Epithelial cell of esophagus (primary cell): ENCODE measurements at regions not wholly inside any gene's neighbourhood (a gene's known extent, or its start where the extent isn't known, plus 50 kb on each side); places are given as distances from the start of the nearest gene placed in this dataset.

Experiments
- DNase-seq: peaks from one replicate; pipeline ENCODE4 v3.0.0; 2010; ENCODE audit warnings: low read depth
- H3K4me3 ChIP-seq: 2 replicates; pipeline ENCODE4 v1.5.1; 2011; ENCODE audit warnings: mild to moderate bottlenecking, low read length, control low read depth
- CTCF ChIP-seq: IDR thresholded peaks from 2 replicates; pipeline ENCODE4 v1.5.1; 2011; ENCODE audit warnings: low read depth, mild to moderate bottlenecking, low read length, control low read depth, inconsistent platforms; ENCODE audit not compliant: insufficient read depth; ENCODE audit errors: missing control alignments

GRCh38 chr5:2021484-2022176 is 138.9 kb upstream of the IRX4 start:
- H3K4me3 ChIP-seq = no peak overlapping the region
- no peak for TF ChIP-seq CTCF
- no peak for DNase-seq

- DNase-seq = peak; percentile 25
- no peak for TF ChIP-seq CTCF
- H3K4me3 ChIP-seq = no peak overlapping the region
These were observed 138.0 kb upstream of the IRX4 start for GRCh38 chr5:2020730-2021129.

- no peak overlapping the region for H3K4me3 ChIP-seq
- no peak for TF ChIP-seq CTCF
- no peak for DNase-seq
These were observed 137.0 kb upstream of the IRX4 start for GRCh38 chr5:2019716-2020115.

- H3K4me3 ChIP-seq = no peak overlapping the region
These were observed 135.6 kb upstream of the IRX4 start for GRCh38 chr5:2018390-2018724.

GRCh38 chr5:2017540-2018389 is 135.0 kb upstream of the IRX4 start:
- DNase-seq = peak; percentile 31
- peak; percentile 57 for TF ChIP-seq CTCF
- H3K4me3 ChIP-seq = no peak overlapping the region

More at GRCh38 chr5:2018390-2018724, 135.6 kb upstream of the IRX4 start:
- no peak for DNase-seq
- no peak for TF ChIP-seq CTCF

GRCh38 chr5:2015961-2016360 is 133.2 kb upstream of the IRX4 start:
- no peak for TF ChIP-seq CTCF
- DNase-seq = no peak
- no peak overlapping the region for H3K4me3 ChIP-seq
